ENCODE measurements at regions not wholly inside any gene's neighbourhood (a gene's known extent, or its start where the extent isn't known, plus 50 kb on each side); places are given as distances from the start of the nearest gene placed in this dataset.

DNA sequence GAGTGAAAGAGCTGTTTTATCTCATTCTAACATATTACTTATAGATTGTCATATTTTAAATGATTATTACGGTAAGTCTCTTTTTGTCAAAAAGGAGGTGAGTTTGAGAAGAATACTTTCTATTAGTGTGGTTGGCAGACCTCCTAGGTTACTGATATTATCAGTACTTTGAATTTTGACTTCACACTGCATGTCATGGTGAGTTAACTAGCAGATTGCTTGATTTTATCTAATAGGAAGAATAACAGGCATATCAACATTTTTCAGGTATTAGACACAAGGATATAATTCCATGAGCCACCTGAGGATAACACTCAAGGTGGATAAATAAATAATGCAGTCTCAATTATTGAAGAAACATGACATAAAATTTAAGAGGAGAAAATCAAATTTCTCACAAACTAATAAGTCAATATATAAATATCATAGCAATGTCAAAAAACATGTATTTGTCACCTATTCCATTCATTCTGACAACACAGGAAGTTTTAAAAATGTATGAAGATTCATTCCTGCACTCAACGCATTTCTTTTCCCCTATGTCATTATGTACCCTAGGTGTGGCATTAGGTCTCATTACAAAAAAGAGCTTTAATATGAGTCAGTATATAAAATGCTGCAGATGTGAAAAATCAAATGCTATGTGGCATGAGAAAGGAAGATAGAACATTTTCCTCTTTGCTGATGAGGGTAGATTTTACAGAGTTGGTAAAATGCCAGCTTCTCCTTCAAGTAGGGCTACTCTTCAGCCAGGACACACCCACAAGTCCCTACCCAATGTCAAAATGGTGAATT lies 1621.6 kb downstream of the REEP3 start:
- intact Hi-C loops (cut with micrococcal nuclease), result no loop called here
- H4K20me1 ChIP-seq (ENCODE audit: control insufficient read depth, insufficient read depth, low read length, poor library complexity, severe bottlenecking), result no peaks in the 10 kb centered on the region
- no peak overlapping the region for H2AFZ ChIP-seq (ENCODE audit: insufficient read depth, low read depth, low read length, poor library complexity, severe bottlenecking)
- no peaks in the 10 kb centered on the region for H3K9me3 ChIP-seq (ENCODE audit: control extremely low read depth in 1 of 3, control insufficient read depth in 2 of 3, insufficient read depth in 1 of 3, low read length in 2 of 3)
- H3K27ac ChIP-seq (ENCODE audit: low read length in 2 of 2), result no peak overlapping the region
- no peaks in the 10 kb centered on the region for H3K27me3 Mint-ChIP-seq
- H3K79me2 ChIP-seq (ENCODE audit: control insufficient read depth, insufficient read depth, low read length), result no peaks in the 10 kb centered on the region
- H3K4me3 ChIP-seq (ENCODE audit: control extremely low read depth in 1 of 5, extremely low read depth in 1 of 5, insufficient read depth in 1 of 5, low read depth in 2 of 5, low read length in 4 of 5), result no peak overlapping the region
- no CpG with 5 or more reads among the region's 2 CpGs for WGBS (ENCODE audit: insufficient coverage)
- H3K9ac ChIP-seq (ENCODE audit: low read length), result no peak overlapping the region
- ChIA-PET POLR2A (no interaction called here), CTCF (no interaction called here)
- H3K4me2 ChIP-seq (replicated peaks; ENCODE audit: low read depth, low read length, poor library complexity, severe bottlenecking), result no peak overlapping the region
- H3K4me1 ChIP-seq (ENCODE audit: control insufficient read depth in 2 of 2, insufficient read depth in 2 of 2, low read length in 2 of 2), result no peaks in the 10 kb centered on the region
- H3K27ac Mint-ChIP-seq, result no peak overlapping the region
- H3K9me3 Mint-ChIP-seq (ENCODE audit: insufficient read depth), result no peaks in the 10 kb centered on the region
- no peaks in the 10 kb centered on the region for H3K4me1 Mint-ChIP-seq
- H3K36me3 ChIP-seq (replicated peaks in 1 of 2; ENCODE audit: control extremely low read depth in 1 of 2, control insufficient read depth in 1 of 2, extremely low read depth in 1 of 2, insufficient read depth in 2 of 2, low read length in 1 of 2), result no peaks in the 10 kb centered on the region
- ATAC-seq (ENCODE audit: low read depth), result no peak
- no peak for TF ChIP-seq EZH2 (IDR thresholded peaks at IDR 0.05; ENCODE audit: borderline replicate concordance, insufficient read depth, low read depth, low read length, poor library complexity, severe bottlenecking)
- TF ChIP-seq, protein P1, sequence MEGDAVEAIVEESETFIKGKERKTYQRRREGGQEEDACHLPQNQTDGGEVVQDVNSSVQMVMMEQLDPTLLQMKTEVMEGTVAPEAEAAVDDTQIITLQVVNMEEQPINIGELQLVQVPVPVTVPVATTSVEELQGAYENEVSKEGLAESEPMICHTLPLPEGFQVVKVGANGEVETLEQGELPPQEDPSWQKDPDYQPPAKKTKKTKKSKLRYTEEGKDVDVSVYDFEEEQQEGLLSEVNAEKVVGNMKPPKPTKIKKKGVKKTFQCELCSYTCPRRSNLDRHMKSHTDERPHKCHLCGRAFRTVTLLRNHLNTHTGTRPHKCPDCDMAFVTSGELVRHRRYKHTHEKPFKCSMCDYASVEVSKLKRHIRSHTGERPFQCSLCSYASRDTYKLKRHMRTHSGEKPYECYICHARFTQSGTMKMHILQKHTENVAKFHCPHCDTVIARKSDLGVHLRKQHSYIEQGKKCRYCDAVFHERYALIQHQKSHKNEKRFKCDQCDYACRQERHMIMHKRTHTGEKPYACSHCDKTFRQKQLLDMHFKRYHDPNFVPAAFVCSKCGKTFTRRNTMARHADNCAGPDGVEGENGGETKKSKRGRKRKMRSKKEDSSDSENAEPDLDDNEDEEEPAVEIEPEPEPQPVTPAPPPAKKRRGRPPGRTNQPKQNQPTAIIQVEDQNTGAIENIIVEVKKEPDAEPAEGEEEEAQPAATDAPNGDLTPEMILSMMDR (IDR thresholded peaks at IDR 0.05), result no peak
- no peaks in the 10 kb centered on the region for H3K27me3 ChIP-seq (replicated peaks in 1 of 4; ENCODE audit: control extremely low read depth in 1 of 4, control insufficient read depth in 3 of 4, insufficient read depth in 4 of 4, low read length in 3 of 4)
- no peak overlapping the region for H3K4me3 Mint-ChIP-seq
- DNase-seq, result no peak

DNA sequence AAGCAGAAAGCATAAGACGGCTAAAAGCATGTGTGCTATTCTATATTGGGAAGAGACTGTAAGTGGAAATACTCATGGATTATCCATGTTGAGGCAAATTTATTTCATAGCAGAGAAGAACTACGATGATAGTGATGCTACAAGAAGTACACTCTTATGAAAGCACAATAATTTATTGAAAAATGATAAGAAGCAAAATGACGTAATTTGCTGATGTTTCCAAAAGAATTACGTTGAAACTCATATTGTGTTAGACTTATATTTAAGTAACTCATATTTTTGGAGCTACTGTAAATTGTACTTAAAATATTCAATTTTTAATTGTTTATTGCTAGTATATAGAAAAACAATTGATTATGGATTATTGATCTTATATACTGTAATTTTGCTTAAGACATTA lies 1622.5 kb downstream of the REEP3 start:
- TF ChIP-seq EZH2 (IDR thresholded peaks at IDR 0.05; ENCODE audit: borderline replicate concordance, insufficient read depth, low read depth, low read length, poor library complexity, severe bottlenecking), result no peak
- TF ChIP-seq, protein P1 (IDR thresholded peaks at IDR 0.05), result no peak
- WGBS (ENCODE audit: insufficient coverage), result 100% methylated on average over 1 of the region's 4 CpGs
- CTCF ChIA-PET, result no interaction called here
- H3K4me3 Mint-ChIP-seq, result no peak overlapping the region
- Histone ChIP-seq H3K27me3 (replicated peaks in 1 of 4; ENCODE audit: control extremely low read depth in 1 of 4, control insufficient read depth in 3 of 4, insufficient read depth in 4 of 4, low read length in 3 of 4) (no peaks in the 10 kb centered on the region), H3K9ac (ENCODE audit: low read length) (no peak overlapping the region), H3K4me1 (ENCODE audit: control insufficient read depth in 2 of 2, insufficient read depth in 2 of 2, low read length in 2 of 2) (no peaks in the 10 kb centered on the region), H3K4me2 (replicated peaks; ENCODE audit: low read depth, low read length, poor library complexity, severe bottlenecking) (no peak overlapping the region), H3K4me3 (ENCODE audit: control extremely low read depth in 1 of 5, extremely low read depth in 1 of 5, insufficient read depth in 1 of 5, low read depth in 2 of 5, low read length in 4 of 5) (no peak overlapping the region), H2AFZ (ENCODE audit: insufficient read depth, low read depth, low read length, poor library complexity, severe bottlenecking) (no peak overlapping the region), H3K9me3 (ENCODE audit: control extremely low read depth in 1 of 3, control insufficient read depth in 2 of 3, insufficient read depth in 1 of 3, low read length in 2 of 3) (no peaks in the 10 kb centered on the region), H3K36me3 (replicated peaks in 1 of 2; ENCODE audit: control extremely low read depth in 1 of 2, control insufficient read depth in 1 of 2, extremely low read depth in 1 of 2, insufficient read depth in 2 of 2, low read length in 1 of 2) (no peaks in the 10 kb centered on the region), H4K20me1 (ENCODE audit: control insufficient read depth, insufficient read depth, low read length, poor library complexity, severe bottlenecking) (no peaks in the 10 kb centered on the region), H3K79me2 (ENCODE audit: control insufficient read depth, insufficient read depth, low read length) (no peaks in the 10 kb centered on the region), H3K27ac (ENCODE audit: low read length in 2 of 2) (no peak overlapping the region)
- H3K9me3 Mint-ChIP-seq (ENCODE audit: insufficient read depth), result no peaks in the 10 kb centered on the region
- DNase-seq (no peak), ATAC-seq (ENCODE audit: low read depth) (no peak)
- POLR2A ChIA-PET, result no interaction called here
- no peak overlapping the region for H3K27ac Mint-ChIP-seq
- H3K27me3 Mint-ChIP-seq, result no peaks in the 10 kb centered on the region
- intact Hi-C loops (cut with micrococcal nuclease), result no loop called here
- H3K4me1 Mint-ChIP-seq, result no peaks in the 10 kb centered on the region

Measured in B cell (primary cell).